CD14-positive monocyte (primary cell): ENCODE measurements at regions not wholly inside any gene's neighbourhood (a gene's known extent, or its start where the extent isn't known, plus 50 kb on each side); places are given as distances from the start of the nearest gene placed in this dataset.

Experiments
- DNase-seq, 3 donors: peaks; one replicate each; pipeline ENCODE4 v3.0.0-alpha.2; 2011 to 2022
- H2AFZ ChIP-seq: 2 replicates; pipeline ENCODE4 v1.6.0; 2012; ENCODE audit warnings: mild to moderate bottlenecking, low read depth, low read length, inconsistent platforms; ENCODE audit not compliant: insufficient read depth, poor library complexity, severe bottlenecking
- H3K27ac ChIP-seq, 2 donors: 1 replicate in 1 of 2; 2 replicates in 1 of 2; pipeline ENCODE4 v1.5.1; 2012 to 2013; ENCODE audit warnings: low read length in 2 of 2, control low read depth in 1 of 2, inconsistent platforms in 1 of 2, low read depth in 1 of 2, mild to moderate bottlenecking in 1 of 2
- H3K27me3 ChIP-seq, 2 donors: one replicate each; pipeline versions ENCODE4 v1.6.0 to v1.6.1; 2011 to 2013; ENCODE audit warnings: low read length in 2 of 2; ENCODE audit not compliant: control insufficient read depth in 2 of 2, insufficient read depth in 2 of 2
- H3K36me3 ChIP-seq, 2 donors: replicated peaks in 1 of 2; 1 replicate in 1 of 2; 2 replicates in 1 of 2; pipeline versions ENCODE4 v1.5.1 to v1.6.1; 2012 to 2013; ENCODE audit warnings: low read length in 2 of 2, control low read depth in 1 of 2, inconsistent platforms in 1 of 2, mild to moderate bottlenecking in 1 of 2; ENCODE audit not compliant: insufficient read depth in 2 of 2, control insufficient read depth in 1 of 2
- H3K4me1 ChIP-seq, 2 donors: 1 replicate in 1 of 2; 2 replicates in 1 of 2; pipeline versions ENCODE4 v1.5.1 to v1.6.1; 2012 to 2013; ENCODE audit warnings: low read length in 2 of 2, control low read depth in 1 of 2, inconsistent platforms in 1 of 2, mild to moderate bottlenecking in 1 of 2, moderate library complexity in 1 of 2; ENCODE audit not compliant: insufficient read depth in 2 of 2, control insufficient read depth in 1 of 2
- H3K4me2 ChIP-seq: replicated peaks from 2 replicates; pipeline ENCODE3; 2012; ENCODE audit warnings: low read length, moderate library complexity, mild to moderate bottlenecking; ENCODE audit not compliant: poor library complexity, severe bottlenecking; ENCODE audit errors: extremely low read depth
- H3K4me3 ChIP-seq, 3 experiments: fragments of 200-600 bp in 1 of 3; sonication (generic) in 1 of 3; replicated peaks in 1 of 3; 1 replicate in 2 of 3; 2 replicates in 1 of 3; pipeline ENCODE4 v1.5.1; 2011 to 2013; ENCODE audit warnings: low read length in 3 of 3, mild to moderate bottlenecking in 3 of 3, control low read depth in 2 of 3, low read depth in 2 of 3, inconsistent platforms in 1 of 3, moderate library complexity in 1 of 3
- H3K79me2 ChIP-seq: 2 replicates; pipeline ENCODE4 v1.6.0; 2012; ENCODE audit warnings: mild to moderate bottlenecking, control low read depth, inconsistent platforms, low read length, moderate library complexity; ENCODE audit not compliant: insufficient read depth
- H3K9ac ChIP-seq: 2 replicates; pipeline ENCODE4 v1.6.0; 2017; ENCODE audit warnings: low read length, mild to moderate bottlenecking; ENCODE audit not compliant: insufficient read depth, poor library complexity, severe bottlenecking
- H3K9me3 ChIP-seq, 2 donors: replicated peaks in 1 of 2; 1 replicate in 1 of 2; 2 replicates in 1 of 2; pipeline versions ENCODE4 v1.5.1 to v1.6.1; 2012 to 2013; ENCODE audit warnings: low read length in 2 of 2, control low read depth in 1 of 2; ENCODE audit not compliant: control insufficient read depth in 1 of 2, insufficient read depth in 1 of 2
- H4K20me1 ChIP-seq: 2 replicates; pipeline ENCODE4 v1.6.0; 2012; ENCODE audit warnings: mild to moderate bottlenecking, low read length, control low read depth, moderate library complexity; ENCODE audit not compliant: insufficient read depth
- H3K27ac Mint-ChIP-seq, 7 donors: one replicate each; pipeline ENCODE4 v1.8.0; 2020; ENCODE audit warnings: mild to moderate bottlenecking in 7 of 7, mixed read lengths in 7 of 7, moderate library complexity in 6 of 7, inconsistent platforms in 2 of 7
- H3K27me3 Mint-ChIP-seq, 3 donors: one replicate each; pipeline ENCODE4 v1.8.0; 2021 to 2022; ENCODE audit warnings: low read depth in 3 of 3, mild to moderate bottlenecking in 3 of 3, mixed read lengths in 3 of 3, moderate library complexity in 3 of 3, inconsistent platforms in 1 of 3
- H3K36me3 Mint-ChIP-seq, 2 donors: one replicate each; pipeline ENCODE4 v1.8.0; 2020; ENCODE audit warnings: mixed read lengths in 2 of 2, inconsistent platforms in 1 of 2, mild to moderate bottlenecking in 1 of 2
- H3K4me1 Mint-ChIP-seq: one replicate; pipeline ENCODE4 v1.8.0; 2020; ENCODE audit warnings: mild to moderate bottlenecking, mixed read lengths
- H3K4me3 Mint-ChIP-seq, 2 donors: one replicate each; pipeline ENCODE4 v1.8.0; 2020; ENCODE audit warnings: mild to moderate bottlenecking in 2 of 2, mixed read lengths in 2 of 2, moderate library complexity in 1 of 2
- H3K9me3 Mint-ChIP-seq, 7 donors: one replicate each; pipeline ENCODE4 v1.8.0; 2020 to 2022; ENCODE audit warnings: mixed read lengths in 7 of 7, mild to moderate bottlenecking in 6 of 7, moderate library complexity in 6 of 7, inconsistent platforms in 2 of 7
- CTCF ChIP-seq: fragments of 200-600 bp; IDR thresholded peaks from one replicate; pipeline ENCODE4 v1.8.0; 2022; ENCODE audit warnings: antibody characterized with exemption, mild to moderate bottlenecking
- WGBS: methylation state at CpG from one replicate; pipeline ENCODE4 v1.1.5; 2013; ENCODE audit warnings: missing lambda C conversion rate; ENCODE audit not compliant: insufficient coverage; 5-methylcytosine and 5-hydroxymethylcytosine counted together
- intact Hi-C, 2 donors: fragments of 100-400 bp; cut with micrococcal nuclease; formaldehyde crosslinking; loops; one replicate each; pipeline versions ENCODE4 v1.15.0 to v1.15.1; 2023

GRCh38 chr2:11963966-11964365, 217.5 kb downstream of the LPIN1 start:
- no peak for DNase-seq
- Histone ChIP-seq H3K27me3 (peaks cover 0 to 2% of the 10 kb centered on the region in 2 donors), H3K9ac (no peak overlapping the region), H3K9me3 (no peaks in the 10 kb centered on the region), H3K4me2 (no peak overlapping the region), H2AFZ (no peak overlapping the region), H3K4me3 (no peak overlapping the region), H3K27ac (no peak overlapping the region), H3K79me2 (no peaks in the 10 kb centered on the region), H4K20me1 (no peaks in the 10 kb centered on the region), H3K4me1 (no peaks in the 10 kb centered on the region), H3K36me3 (no peaks in the 10 kb centered on the region)
- Mint-ChIP-seq H3K27ac (no peak overlapping the region), H3K4me1 (no peaks in the 10 kb centered on the region), H3K36me3 (no peaks in the 10 kb centered on the region), H3K4me3 (no peak overlapping the region), H3K27me3 (peaks cover 0 to 3% (median 1%) of the 10 kb centered on the region in 3 donors), H3K9me3 (no peaks in the 10 kb centered on the region)
- WGBS: no CpG with 5 or more reads among the region's 1 CpG
- intact Hi-C loops: no loop called here
- no peak for TF ChIP-seq CTCF

- Histone ChIP-seq H3K27ac (no peak overlapping the region), H3K4me1 (no peaks in the 10 kb centered on the region), H3K4me2 (no peak overlapping the region), H3K79me2 (no peaks in the 10 kb centered on the region), H3K36me3 (no peaks in the 10 kb centered on the region), H4K20me1 (no peaks in the 10 kb centered on the region), H3K27me3 (peaks cover 0 to 2% of the 10 kb centered on the region in 2 donors), H2AFZ (no peak overlapping the region), H3K9me3 (peaks cover 0 to under 1% of the 10 kb centered on the region in 2 donors), H3K9ac (no peak overlapping the region), H3K4me3 (no peak overlapping the region)
- H3K36me3 Mint-ChIP-seq: no peaks in the 10 kb centered on the region
- no peak for TF ChIP-seq CTCF
- peaks cover 0 to 9% (median 5%) of the 10 kb centered on the region in 7 donors for H3K9me3 Mint-ChIP-seq
- peaks cover 0 to 5% (median 4%) of the 10 kb centered on the region in 3 donors for H3K27me3 Mint-ChIP-seq
- WGBS: 0% methylated on average over 3 of the region's 7 CpGs
- H3K4me3 Mint-ChIP-seq: no peak overlapping the region
- intact Hi-C loops: no loop called here
- no peak for DNase-seq
- H3K4me1 Mint-ChIP-seq: no peaks in the 10 kb centered on the region
- no peak overlapping the region for H3K27ac Mint-ChIP-seq
These were observed 221.6 kb downstream of the LPIN1 start for GRCh38 chr2:11967946-11968465.
